GM03348 (cell line): ENCODE measurements at regions not wholly inside any gene's neighbourhood (a gene's known extent, or its start where the extent isn't known, plus 50 kb on each side); places are given as distances from the start of the nearest gene placed in this dataset.
"Not testable (repeated sequence)": the region's sequence is repeated elsewhere in the genome, so short reads cannot be mapped to it uniquely, and the experiment has no call there.

Source experiments
- DNase-seq: peaks from one replicate; pipeline ENCODE4 v3.0.0; 2012; ENCODE audit warnings: low spot score

DNA sequence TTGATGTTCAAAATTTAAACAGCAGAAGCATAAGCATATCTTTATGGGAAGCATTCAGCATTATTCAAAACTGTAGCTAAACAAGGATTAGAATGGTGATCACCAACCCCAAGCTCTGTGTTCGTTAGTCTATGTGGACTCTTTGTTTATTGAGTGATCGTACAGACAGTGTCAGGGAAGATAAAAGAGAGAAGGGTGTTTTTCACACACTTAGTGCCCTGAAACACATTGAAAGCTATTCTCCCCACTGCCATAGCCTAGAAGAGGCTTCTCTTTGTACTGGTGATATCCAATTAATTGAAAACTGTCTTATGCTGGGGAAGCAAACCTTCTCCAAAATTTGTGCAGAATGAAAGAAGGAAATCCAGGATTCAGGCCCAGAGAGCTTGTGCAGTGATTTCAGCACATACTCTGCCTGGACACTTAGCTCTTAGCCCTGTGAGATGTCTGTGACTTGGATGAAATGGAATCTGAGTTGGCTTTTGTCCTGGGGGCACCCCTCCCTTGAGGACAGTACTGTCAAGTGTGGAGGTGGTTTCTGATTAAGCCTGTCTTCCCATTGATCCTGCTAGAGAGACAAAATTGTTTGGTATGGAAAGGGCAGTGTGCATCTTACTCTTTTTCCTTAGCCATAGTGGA, 125.7 kb upstream of the MTHFD1L start:
- peak; percentile 29 for DNase-seq

DNA sequence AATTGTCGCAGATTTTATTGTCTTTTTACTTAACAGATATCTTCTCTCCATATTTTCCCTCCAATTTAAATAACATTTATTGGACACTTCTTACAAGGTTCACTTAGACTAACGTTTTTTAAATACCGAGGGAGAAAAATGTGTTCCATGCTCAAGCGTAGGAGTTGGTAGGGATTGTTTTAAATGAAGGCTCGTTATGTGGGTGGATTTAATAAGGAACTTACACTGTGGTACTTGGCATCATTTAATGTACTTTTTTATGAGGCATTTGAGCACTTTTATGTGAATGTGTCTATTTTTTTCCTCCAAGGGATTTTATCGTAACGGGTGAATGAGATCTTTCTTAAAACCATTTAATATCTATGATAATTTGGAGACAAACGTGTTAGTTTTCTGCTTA, 125.0 kb upstream of the MTHFD1L start:
- DNase-seq, result no peak

DNA sequence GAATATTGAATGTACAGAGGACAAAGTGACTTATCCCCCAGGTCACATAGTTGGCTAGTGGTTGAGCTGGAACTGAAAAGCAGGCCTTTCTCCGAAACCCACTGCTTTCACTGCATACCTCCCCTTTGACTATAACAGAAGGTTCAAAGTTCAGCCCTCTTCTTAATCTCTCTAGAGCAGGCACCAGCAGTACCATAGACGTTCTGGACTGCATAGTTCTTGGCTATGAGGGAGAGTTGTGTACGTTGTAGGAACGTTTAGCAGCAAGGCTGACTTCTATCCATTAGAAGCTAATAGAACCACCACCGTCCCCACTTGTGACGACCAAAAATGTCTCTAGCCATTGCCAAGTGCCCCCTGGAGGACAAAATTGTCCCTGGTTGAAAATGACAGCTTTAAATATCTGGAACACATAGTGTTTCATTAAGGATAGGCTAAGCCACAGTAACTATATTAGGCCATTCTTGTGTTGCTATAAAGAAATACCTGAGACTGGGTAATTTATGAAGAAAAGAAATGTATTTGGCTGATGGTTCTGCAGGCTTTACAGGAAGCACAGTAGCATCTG, 123.8 kb upstream of the MTHFD1L start:
- DNase-seq, result no peak

DNA sequence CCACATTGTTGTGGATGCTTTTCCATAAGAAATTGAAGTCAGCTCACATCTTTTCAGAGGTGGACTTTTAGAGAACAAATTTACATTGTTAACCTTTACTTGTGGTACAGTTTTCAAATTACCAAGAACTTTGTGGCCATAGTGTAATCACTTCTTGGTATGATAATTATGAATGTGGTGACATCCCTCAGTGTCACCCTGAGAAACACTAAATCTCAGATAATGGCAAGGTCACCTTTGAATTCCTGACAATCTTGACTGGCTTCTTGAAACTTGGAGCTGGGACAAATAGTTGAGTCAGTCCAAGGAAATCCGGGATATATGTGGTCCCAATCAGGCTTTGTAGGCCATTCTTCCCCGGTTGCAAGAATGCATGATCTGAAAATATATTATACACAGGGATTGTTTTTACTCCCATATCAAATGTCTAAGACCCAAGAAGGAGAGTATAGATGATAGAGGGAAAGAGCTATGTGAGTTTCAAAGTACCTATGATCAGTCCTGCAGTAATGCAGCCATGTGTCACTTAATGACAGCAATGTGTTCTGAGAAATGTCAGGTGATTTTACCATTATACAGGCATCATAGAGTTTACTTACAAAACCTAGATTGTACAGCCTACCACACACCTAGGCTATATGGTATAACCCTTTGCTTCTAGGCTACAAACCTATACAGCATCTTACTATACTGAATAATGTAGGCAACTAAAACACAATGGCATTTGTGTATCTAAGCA, 120.8 kb upstream of the MTHFD1L start:
- DNase-seq, result no peak

DNA sequence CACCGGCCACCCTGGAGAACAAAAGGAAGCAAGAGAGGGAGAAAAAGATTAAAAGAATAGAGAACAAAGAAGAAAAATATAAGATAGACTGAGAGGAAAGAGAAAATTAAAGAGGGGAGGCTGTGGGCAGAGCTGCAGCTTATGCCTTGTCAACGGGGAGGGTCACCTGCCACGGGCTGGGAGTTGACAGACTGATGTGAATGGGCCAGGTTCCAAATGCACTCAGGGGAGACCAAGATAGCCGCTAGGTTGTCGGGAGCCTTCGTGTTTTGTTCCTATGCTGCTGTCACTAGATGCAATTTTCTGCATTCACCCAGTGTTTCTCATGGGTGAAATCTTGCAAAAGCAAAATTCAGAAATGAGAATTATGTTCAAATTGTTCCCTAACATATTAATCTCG, 119.6 kb upstream of the MTHFD1L start:
- DNase-seq, result no peak

DNA sequence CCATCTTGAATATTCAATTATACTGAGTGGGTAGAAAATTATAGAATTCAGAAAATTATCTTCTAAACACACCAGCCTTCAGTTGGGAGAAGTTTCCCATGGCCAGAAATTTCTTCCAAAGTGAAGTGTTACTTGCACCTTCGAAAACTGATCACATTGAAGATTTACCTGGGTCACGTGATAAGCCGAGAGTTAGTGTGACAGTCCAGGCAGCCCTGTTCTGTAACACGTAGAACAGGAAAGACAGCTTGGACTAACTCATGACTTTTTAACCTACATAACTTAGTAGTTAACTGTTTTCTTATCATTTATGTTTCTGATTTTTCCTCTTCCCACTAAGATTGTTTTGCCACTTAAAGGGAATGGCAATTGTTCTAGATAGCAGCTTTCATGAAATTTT, 118.3 kb upstream of the MTHFD1L start:
- DNase-seq, result no peak

DNA sequence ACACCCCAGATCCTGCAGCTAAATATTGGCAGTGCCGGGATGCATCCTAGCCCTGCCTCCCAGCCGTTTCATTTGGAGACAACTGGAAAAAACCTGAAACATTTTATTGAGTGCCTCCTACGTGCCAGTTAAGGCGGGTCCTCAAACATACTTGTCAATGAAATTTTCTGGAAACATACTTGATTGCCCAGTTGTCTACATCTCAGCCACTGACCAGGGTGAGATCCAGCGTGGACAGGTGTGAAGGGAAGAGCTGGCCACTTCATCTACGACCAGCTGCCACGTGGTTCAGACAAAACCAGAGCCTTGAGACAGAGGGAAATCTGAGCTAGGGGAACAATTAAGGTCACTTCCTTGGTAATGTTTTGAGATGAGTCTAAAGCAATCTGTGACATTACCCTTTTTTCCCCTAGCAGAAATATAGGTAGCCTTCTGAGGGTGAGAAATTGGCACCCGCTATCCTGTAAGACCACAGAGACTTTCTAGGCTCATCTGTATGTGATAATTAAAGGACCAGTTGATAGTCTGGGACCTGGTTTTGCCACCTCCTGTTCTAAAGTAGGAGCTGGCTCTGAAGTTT, 116.3 kb upstream of the MTHFD1L start:
- no peak for DNase-seq

DNA sequence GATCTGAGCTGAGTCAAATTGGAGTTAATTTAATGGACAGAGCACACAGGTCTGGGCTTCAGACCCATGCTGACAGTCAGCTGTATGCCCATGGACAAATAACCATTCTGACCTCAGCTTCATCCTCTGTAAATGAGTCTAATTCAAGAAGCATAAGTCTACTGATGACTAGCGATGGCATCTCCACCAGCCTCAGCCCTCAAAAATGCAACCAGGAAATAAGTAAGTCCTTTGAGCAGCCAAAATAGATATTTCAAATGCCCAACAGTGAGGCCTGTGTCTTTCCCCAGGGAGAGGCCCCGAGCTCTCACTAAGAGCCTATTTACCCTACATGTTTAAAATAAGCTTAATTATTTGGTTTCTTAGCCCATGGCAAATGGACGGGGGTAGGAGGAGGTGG, 114.2 kb upstream of the MTHFD1L start:
- DNase-seq, result peak; percentile 70

DNA sequence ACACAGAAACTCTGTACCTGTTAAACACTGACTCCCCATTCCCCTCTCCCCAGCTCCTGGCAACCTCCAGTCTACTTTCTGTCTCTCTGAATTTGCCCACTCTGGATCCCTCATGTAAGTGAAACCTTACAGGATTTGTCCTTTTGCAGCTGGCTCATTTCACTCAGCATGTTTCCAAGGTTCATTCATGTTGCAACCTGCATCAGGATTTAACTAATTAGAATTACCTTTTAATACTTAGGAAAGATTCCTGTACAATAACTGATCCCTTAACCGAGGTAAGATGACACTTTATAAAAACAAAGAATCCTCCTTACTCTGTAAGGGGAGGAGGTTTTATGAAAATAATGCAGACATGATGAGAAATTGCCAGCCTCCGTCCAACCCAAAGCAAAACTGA, 113.1 kb upstream of the MTHFD1L start:
- no peak for DNase-seq

DNA sequence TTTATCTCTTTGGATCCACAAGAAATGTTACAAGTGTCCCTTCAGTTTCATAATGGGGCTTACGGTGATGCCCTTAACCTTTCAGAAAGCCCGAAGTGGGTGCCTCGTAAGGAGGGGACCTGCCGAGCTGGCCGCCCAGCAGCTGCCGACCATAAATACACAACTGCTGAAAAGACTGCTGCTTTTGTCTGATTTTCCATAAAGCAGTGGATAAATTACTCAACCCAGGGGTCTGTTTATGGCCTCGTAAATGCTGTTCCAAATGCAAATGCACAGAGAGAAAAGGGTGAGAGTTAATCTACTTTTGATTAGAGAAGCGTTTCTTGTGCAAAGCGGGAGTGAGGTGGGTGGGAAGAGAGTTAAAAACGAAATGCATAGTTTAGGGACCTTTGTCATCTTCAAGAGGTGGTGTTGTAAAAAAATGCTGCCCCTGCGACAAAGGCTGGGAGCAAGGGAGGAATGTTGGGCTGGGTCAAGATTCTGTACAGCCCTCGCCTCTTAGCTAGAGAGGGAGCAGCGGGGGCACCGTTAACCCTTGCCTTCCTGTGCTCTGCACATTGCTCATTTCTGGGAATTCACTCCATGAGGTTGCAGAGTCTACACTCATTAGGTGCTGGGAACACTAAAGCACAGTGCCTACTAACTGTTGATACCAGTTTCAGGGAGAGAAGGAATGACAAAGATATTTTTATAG, 112.0 kb upstream of the MTHFD1L start:
- no peak for DNase-seq

DNA sequence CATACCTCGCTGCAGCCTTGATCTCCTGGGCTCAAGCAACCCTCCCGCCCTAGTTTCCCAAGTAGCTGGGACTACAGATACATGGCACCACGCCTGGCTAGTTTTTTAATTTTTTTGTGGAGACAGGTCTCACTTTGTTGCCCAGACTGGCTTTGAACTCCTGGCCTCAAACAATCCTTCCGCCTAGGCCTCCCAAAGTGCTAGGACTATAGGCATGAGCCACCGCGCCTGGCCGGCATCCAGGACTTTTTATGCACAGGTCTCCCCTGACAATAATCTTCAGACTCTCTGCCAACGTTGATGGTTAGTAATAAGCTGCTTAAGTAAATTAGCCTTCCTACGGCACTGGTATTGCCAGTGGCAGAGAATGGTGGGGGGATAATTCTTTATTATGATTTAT, 110.5 kb upstream of the MTHFD1L start:
- no peak for DNase-seq

DNA sequence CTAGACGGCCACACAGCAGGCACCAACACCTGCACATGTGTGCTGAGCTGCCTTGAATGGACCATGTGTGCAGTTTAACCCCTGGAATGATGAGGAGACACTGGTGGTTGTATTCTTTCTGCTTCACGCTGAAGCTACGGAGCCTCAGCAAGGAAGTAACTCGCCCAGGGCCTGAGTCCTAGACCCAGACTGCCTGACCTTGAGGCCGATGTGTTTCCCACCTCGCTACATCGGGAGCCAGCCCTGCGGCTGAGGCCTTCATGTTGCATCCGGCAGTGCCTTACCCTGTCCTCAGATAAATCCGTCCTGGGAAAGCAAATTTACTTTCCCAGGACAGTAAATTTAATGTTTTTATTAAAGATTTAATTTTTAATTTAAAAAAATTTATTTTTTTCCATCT, 110.0 kb upstream of the MTHFD1L start:
- no peak for DNase-seq

DNA sequence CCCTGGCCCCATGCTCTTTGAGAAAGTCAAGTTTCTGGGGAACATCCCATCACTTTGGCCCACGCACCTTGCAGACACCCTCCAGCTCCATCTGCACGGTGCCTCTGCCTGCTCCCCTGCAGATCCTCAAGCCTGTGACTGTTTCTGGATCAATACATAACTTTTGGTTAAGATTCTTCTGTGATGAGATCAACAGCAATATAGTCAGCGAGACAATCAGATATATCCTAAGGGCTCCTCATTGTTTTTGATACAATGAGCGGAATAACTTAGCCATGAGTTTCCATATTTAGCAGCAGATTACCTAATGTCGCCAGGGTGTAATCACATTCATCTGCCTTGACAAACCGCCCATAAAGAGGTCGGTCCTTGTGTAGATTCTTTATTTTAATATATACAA, 109.3 kb upstream of the MTHFD1L start:
- no peak for DNase-seq

DNA sequence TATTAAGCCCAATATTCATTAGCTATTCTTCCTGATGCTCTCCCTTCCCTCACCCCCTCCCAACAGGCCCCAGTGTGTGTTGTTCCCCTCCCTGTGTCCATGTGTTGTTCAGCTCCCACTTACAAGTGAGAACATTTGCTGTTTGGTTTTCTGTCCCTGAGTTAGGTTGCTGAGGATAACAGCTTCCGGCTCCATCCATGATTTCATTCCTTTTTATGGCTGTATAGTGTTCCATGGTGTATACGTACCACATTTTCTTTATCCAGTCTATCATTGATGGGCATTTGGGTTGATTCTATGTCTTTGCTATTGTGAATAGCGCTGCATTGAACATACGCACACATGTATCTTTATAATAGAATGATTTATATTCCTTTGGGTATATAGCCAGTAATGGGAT, 107.7 kb upstream of the MTHFD1L start:
- DNase-seq, result not testable (repeated sequence)

DNA sequence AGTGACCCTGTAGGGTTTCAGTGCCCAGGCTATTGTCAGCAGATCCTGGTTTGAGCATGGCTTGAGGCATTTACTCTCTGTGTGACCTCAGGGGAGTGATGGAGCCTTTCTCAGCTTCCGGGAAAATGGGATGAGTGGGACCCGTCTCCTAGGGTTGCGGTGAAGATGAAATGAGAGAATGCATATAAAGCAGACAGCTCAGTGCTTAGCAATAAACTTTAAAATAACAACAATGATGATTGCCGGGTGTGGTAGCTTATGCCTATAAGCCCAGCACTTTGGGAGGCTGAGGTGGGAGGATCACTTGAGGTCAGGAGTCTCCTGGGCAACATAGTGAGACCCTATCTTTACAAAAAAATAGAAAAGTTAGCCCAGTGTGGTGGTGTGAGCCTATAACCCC, 106.0 kb upstream of the MTHFD1L start:
- no peak for DNase-seq

DNA sequence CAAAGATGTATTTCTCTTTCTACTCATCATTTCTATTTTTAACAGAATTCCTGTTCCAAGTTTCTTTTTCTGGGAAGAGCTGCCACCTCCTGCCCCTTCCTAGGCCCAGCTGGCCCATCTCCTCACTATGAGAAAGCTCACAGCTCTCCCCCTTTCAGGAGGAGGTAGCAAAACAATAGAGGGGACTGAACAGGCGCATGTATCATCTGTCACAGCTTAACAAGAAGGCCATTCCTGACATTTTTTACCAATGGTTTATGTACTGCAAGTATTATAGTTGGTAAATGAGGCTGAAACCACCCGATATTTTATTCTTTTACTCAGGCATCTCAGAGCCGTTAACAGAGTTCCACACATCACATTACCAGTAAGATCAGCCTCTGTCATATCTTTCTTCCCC, 103.7 kb upstream of the MTHFD1L start:
- DNase-seq, result no peak

DNA sequence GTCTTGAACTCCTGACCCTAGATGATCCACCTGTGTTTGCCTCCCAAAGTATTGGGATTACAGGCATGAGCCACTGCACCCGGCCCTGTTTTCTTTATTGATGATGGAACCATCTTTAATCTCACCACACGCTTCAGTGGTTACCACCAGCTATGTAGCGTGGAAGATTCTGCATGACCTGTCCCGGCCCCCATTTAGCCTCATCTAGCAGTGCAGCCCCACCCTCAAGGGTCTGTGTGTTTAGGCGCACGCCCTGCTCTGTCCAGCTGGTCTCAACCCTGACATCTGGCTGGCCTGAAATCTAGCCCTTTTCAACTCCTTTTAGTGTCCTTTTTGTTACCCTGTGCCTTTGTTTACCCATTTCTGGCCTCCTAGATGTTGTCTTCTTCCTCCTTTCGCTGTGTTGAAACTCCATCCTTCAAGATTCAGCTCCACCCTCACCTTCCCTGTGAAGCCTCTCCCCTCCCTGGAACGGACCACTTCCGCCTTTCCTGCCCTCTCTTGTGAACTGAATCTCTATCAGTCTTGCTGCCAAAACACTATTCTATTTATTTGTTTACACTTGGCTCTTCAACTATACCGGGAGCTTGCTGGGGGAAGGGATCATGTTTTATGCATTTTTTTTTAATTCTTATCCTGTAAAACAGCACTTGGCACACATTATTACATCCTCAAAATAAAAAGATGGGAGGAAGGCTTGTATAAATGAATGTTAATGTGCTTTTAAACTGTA, 101.0 kb upstream of the MTHFD1L start:
- no peak for DNase-seq

DNA sequence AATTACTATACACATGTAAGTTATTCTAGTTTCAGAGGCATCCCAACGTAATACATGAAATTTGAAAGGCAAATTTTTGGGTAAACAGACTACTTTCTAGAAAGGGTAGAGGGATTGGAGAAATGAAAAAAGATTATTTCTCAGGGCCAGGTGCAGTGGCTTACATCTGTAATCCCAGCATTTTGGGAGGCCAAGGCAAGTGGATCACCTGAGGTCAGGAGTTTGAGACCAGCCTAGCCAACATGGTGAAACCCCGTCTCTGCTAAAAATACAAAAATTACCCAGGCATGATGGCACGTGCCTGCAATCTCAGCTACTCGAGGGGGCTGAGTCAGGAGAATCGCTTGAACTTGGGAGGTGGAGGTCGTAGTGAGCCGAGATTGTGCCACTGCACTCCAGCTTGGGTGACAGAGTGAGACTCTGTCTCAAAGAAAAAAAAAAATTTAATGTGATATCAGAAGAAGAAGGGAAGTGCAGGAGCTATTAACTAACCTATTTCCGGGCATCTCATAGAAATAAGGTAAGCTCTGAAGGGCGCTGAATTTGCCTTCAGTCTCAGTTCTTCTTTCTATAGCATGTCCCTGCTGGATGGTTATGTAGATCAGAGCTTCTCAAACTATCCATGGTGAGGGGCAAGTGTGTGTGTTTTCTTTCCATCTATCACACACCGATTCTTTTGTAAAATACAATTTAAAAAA, 100.3 kb upstream of the MTHFD1L start:
- DNase-seq, result no peak

DNA sequence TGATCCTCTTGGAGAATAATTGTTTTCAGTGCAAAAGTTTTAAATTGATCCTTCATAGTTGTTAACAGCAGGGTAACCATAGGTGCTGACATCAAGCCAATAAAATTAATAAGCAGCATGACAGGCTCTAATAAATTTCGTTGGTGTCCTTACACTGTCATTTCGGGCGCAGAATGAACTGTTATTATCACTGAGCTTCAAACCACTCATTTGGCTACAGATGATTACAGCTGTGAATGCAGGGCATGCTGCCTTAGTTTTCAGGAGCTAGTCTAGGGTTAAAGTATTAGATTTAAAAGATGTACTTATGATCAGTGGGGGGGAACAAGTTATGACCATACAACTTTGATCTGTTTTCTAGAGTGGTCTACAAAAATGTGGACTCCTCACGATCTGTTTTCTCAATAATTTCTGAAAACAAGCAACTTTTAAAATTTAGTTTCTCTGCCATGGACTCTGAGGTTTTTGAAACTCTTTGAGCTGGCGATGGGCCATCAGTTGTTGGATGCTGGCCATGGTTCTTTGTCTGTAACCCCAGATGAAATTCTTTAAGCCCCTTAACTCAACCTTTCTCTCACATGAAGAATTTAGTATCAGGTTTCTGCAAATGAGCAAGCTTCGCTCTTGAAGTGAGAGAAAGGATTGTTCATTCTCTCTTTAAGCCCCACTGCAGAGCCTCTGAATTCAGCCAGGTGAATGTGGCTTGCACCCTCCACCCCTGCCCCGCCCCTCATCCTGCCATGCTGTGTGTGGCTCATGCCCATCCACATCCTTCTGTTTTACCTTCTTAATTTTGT, 99.1 kb upstream of the MTHFD1L start:
- no peak for DNase-seq

DNA sequence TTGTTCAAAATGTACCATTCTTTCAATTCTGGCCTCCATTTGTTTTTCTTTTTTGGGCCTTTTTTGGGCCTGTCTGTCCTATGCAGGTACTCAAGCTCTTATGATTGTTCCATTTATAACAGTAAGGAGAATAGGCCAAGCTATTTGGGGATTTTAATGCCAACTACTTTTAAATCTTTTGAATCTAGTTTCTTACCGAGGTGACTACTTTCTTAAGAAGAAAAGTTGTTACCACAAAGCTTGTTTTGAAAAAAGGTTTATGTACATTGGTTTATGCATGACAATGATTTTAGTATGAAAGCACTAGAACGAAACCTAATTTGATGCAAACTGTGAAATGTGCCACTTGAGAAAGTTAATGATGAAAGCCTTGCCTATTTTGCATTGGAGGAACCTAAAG, 98.3 kb upstream of the MTHFD1L start:
- DNase-seq, result no peak

DNA sequence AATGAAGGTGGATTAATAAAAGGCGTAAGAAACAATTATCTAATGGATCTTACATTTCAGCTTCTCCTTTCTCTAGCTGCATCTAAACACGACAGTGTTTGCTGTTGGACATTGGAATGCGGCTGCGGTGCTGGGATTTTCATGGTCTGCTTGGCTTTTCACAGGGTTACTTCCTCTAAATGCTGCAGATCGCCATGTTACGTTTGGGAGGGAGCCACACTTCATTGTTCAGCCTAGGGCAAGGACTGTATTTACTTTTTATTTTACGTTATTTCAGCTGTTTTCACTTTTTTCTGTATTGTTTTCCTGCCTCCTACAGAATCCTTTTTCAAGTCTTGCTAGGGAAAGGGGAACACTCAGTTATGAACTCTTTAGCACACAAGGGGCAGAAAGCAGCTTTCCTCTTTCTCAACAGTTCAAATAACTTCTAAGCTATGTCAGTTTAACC, 97.9 kb upstream of the MTHFD1L start:
- no peak for DNase-seq
